D341Med (cell line): ENCODE measurements at regions not wholly inside any gene's neighbourhood (a gene's known extent, or its start where the extent isn't known, plus 50 kb on each side); places are given as distances from the start of the nearest gene placed in this dataset.
"Not testable (repeated sequence)": the region's sequence is repeated elsewhere in the genome, so short reads cannot be mapped to it uniquely, and the experiment has no call there.

Experiments used
- DNase-seq: peaks from one replicate; pipeline ENCODE4 v3.0.0; 2012; ENCODE audit warnings: low spot score

GRCh38 chr12:131390412-131391334, 320.2 kb upstream of the SFSWAP start:
- no peak for DNase-seq

- no peak for DNase-seq
Observed at GRCh38 chr12:131391399-131391798, 319.5 kb upstream of the SFSWAP start.

- DNase-seq = not testable (repeated sequence)
Observed at GRCh38 chr12:131394752-131395151, 316.1 kb upstream of the SFSWAP start.

- DNase-seq = not testable (repeated sequence)
Observed at GRCh38 chr12:131395209-131395684, 315.6 kb upstream of the SFSWAP start.

GRCh38 chr12:131395971-131396573, 314.8 kb upstream of the SFSWAP start:
- no peak for DNase-seq

GRCh38 chr12:131397493-131398181, 313.3 kb upstream of the SFSWAP start:
- no peak for DNase-seq

GRCh38 chr12:131399000-131399399, 311.9 kb upstream of the SFSWAP start:
- DNase-seq = no peak

- not testable (repeated sequence) for DNase-seq
Observed at GRCh38 chr12:131400668-131401294, 310.1 kb upstream of the SFSWAP start.

GRCh38 chr12:131401907-131402633, 308.8 kb upstream of the SFSWAP start:
- DNase-seq = not testable (repeated sequence)

GRCh38 chr12:131402781-131403396, 308.0 kb upstream of the SFSWAP start:
- no peak for DNase-seq

- no peak for DNase-seq
Observed at GRCh38 chr12:131403676-131404075, 307.2 kb upstream of the SFSWAP start.

GRCh38 chr12:131404705-131405104, 306.2 kb upstream of the SFSWAP start:
- DNase-seq = no peak

GRCh38 chr12:131407221-131408035, 303.5 kb upstream of the SFSWAP start:
- no peak for DNase-seq

GRCh38 chr12:131408036-131408365, 302.9 kb upstream of the SFSWAP start:
- no peak for DNase-seq

- no peak for DNase-seq
Observed at GRCh38 chr12:131408484-131408883, 302.4 kb upstream of the SFSWAP start.

GRCh38 chr12:131409211-131409610, 301.7 kb upstream of the SFSWAP start:
- DNase-seq = no peak

- DNase-seq = not testable (repeated sequence)
Observed at GRCh38 chr12:131411827-131412226, 299.1 kb upstream of the SFSWAP start.

- no peak for DNase-seq
Observed at GRCh38 chr12:131413006-131413405, 297.9 kb upstream of the SFSWAP start.

- DNase-seq = no peak
Observed at GRCh38 chr12:131413471-131413870, 297.4 kb upstream of the SFSWAP start.
